HG03175 (cell line): ENCODE measurements at regions not wholly inside any gene's neighbourhood (a gene's known extent, or its start where the extent isn't known, plus 50 kb on each side); places are given as distances from the start of the nearest gene placed in this dataset.

Source experiments
- ATAC-seq: cut with Tn5 transposase; IDR thresholded peaks from one replicate; pipeline ENCODE4 v1.9.1; 2021; ENCODE audit warnings: mild to moderate bottlenecking, moderate library complexity; ENCODE audit not compliant: unreplicated experiment

- ATAC-seq = no peak
Measured at GRCh38 chr4:122555216-122555615, 65.7 kb downstream of the IL21 start.

DNA sequence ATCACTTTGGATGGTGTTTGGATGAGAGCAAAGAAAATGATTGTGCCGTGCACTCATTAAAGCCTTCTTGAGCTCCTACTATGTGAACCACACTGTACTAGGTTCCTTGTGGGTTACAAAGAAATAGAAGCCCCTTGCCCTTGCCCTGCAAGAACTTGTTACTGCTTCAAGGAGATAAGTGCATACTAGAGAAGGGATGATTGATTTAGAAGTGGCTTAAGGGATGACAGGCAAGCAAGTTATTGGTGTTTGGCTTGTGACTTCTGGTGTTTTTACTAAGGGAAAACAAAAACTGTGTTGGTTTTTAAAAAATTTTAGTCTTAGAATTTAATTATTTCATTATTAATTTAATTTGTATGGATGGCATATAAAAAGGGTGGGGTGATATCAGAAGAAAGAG is 67.4 kb downstream of the IL21 start:
- no peak for ATAC-seq

DNA sequence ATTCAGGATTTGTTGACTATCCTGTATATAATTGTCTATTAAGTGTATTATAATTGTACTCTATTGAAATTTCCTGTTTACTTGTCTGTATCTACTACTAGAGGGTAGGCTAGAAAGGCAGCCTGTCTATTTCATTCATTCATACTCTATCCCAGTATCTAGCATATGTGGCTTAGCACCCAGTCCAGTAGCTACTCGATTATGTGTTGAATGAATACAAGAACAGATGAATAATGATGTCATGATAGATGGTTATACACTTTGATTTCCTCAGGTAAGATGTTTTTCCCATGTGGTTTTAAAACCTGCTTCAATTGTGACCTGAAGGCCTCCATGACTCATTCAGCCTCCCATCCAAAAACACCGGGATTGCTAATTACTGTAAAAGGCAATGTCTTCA is 68.0 kb downstream of the IL21 start:
- ATAC-seq = no peak

DNA sequence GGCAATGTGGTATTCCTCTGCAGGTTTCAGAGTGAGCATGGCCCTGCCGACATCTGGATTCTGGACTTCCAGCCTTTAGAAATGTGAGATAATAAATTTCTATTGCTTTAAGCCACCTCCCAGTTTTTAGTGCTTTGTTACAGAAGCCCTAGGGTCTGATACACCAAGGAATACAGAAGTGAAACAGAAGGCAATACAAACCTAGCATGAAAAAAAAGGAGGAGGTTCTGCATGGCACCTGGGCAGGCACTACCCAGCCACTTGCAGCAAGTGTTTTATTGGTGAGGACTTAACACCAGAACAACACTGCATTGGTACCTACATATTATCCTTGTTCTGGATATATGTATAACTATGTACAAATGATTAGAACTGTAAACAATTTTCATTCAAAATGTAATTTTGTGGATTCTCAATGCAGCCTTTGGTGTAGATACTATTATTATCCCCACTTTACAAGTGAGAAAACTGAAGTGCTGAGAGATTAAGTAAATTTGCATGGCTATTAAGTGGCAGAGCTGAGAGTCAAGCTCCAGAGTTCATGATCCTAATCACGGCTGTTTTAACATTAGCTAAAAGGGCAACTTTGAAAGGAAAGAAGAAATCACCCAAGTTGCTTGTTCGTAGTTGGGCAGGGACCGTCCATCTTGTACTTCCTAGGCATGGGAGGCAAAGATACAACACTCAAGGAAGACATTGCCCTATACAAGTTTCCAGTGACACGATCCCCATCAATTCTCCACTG is 71.8 kb downstream of the IL21 start:
- peak; percentile 45 for ATAC-seq

- no peak for ATAC-seq
Measured at GRCh38 chr4:122548452-122548851, 72.4 kb downstream of the IL21 start.

DNA sequence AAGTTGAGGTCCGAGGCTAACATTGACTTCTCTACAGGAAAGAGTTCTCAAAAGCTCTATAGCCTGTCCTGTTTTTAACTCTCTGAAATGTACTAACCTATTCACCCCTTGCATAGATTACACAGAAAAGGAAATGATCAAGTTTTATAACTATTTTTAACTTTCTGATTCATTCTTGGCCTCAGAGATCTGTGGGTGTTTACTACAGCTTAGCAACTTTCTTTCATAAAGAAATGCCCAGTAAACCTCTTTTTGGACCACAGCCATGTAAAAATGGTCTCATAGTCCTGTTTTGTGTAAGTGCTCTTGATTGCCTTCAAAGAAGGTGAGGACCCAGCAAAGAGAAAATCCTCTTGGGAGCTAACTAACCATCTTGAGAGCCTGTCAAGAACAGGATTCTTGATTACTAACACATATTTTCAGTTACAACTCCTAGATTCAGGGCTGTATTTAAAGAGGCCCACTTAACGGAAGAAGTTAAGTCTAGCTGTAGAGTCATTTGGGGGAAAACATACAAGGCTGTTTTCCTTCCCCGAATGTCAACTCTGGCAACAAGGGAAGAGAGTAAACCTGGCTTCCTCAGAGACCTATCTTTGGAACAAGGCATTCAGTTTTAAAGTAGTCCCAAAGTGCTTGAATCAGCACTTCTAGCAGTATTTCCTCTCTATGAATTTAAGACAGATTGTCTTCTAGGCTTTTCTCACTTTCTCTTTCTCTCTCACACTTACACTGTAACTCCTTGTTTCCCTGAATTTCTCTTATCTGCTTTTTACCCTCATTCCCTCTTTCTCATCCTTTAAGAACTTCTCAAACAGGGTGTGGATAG is 78.2 kb downstream of the IL21 start:
- peak; percentile 90 for ATAC-seq

- peak; percentile 27 for ATAC-seq
Measured at GRCh38 chr4:122541996-122542395, 78.9 kb downstream of the IL21 start.

DNA sequence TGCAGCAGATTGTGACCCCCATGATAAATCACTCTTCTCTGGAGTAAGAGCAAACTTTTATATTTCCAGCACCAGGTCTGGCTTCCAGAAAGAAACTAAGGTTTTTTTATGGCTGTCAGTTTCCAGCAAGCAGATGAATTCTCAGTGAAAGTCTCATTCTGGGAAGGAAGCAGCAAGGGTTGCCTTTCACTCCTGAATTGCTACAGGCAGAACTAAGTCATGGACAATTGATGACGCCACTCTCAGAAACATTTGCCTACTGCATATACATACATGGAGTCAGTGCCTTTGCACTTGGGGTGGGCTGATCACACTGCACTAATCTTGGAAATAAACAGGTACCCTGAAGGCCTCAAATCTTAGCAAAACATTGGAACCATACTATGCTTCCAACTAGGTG is 80.0 kb downstream of the IL21 start:
- no peak for ATAC-seq

- ATAC-seq = no peak
Measured at GRCh38 chr4:122539861-122540465, 80.9 kb downstream of the IL21 start.

- ATAC-seq = no peak
Measured at GRCh38 chr4:122537388-122538135, 81.0 kb upstream of the IL2 start.

DNA sequence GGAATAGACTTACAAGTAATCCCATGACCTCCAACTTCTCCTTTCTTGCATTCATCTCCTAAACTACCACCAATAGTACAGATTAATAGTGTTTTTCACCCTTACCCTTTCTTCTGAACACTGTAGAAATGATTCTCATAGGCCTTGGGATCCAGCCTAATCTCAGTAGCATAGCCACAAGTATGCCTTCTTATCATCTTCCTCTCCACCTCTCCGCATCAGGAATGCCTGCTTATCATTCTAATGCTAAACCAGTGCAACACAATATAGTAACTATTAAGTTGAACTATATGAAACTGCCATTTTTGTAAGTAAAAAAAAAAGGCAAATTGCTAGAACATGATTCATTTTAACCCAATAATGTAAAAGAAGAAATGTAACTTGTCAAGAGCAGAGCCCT is 79.5 kb upstream of the IL2 start:
- no peak for ATAC-seq

DNA sequence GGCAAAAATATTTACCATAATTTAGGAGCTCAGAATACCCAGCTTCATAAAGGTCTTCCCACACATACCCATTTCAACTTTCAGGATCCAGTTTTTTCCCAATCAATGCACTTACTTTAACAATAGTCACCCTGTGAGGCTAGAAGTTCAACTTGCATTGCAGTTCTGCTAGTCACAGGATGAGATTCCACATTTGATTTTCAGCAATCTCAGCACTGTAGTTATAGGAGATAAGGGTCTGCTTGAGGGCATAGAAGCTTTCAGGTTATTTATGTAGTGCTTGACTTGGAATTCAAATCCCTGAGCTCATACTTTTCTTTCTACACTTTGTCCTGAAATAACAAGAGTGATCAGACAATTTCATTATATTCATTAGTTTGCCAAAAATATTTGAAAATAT is 78.3 kb upstream of the IL2 start:
- no peak for ATAC-seq

DNA sequence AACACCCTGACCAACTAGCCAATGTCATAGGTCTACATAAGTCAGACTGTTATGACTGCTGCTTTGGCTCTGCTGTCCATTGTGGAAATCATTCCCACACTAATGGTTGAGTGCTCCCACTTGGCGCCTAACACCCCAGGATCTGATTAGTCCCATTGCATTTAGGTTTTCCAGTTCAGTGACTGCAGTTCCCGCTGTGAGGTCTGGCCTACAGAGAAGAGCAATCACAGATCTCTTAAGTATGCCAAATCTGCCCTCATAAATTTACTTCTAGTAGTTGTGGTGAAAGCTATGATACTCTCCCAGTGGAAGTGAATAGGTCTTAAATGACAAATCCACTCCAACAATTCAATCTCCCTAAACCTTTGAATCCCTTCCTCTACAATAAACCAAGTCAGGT is 77.3 kb upstream of the IL2 start:
- ATAC-seq = no peak

GRCh38 chr4:122532766-122533165 is 76.2 kb upstream of the IL2 start:
- ATAC-seq = no peak

DNA sequence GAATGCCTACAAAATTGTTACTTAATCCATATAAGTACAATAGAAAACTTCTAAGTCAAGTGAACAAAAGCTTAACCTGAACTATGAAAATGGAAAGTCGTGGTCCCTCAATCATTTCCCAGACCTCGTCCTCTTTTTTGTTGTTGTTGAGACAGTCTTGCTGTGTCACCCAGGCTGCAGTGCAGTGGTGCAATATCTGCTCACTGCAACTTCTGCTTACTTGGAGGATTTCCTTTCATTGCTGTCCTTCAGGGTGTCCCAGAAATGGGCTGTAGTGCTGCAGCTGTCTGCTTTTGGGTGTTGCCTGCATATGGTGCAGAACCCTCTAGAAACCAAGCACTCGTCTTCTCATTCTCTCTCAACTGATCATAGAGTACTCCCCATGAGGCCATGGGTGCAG is 75.0 kb upstream of the IL2 start:
- no peak for ATAC-seq

DNA sequence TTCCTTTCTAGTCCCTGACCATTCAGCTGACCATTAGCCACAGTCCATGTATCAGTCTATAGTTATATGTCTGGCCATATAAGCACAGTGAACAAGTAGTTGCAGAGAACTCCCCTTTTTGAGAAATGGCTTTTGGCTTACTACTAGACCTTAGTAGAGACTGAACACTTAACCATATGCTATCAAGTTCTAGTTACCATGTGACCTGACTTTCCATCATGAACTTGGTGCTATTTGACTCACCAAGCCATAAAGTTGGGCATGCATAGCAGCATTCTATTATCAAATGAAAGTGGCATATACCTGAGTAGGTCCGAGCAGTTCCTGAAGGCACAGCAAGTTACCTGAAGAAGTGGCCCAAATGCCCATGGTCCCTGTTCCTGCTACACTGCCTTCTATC is 74.5 kb upstream of the IL2 start:
- no peak for ATAC-seq

GRCh38 chr4:122528879-122529278 is 72.4 kb upstream of the IL2 start:
- ATAC-seq = no peak

- ATAC-seq = no peak
Measured at GRCh38 chr4:122525865-122526264, 69.3 kb upstream of the IL2 start.

GRCh38 chr4:122524176-122524575 is 67.7 kb upstream of the IL2 start:
- no peak for ATAC-seq

DNA sequence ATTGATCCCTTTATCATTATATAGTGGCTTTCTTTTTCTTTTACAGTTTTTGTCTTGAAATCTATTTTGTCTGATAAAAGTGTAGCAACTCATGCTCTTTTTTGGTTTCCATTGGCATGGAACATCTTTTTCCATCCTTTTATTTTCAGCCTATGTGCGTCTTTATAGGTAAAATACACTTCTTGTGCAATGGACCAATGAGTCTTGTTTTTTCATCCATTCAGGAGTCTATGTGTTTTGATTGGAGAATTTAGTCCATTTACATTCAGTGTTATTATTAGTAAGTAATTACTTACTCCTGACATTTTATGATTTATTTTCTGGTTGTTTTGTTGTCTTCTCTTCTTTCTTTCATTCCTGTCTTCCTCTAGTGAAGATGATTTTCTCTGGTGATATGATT is 66.4 kb upstream of the IL2 start:
- ATAC-seq = no peak

DNA sequence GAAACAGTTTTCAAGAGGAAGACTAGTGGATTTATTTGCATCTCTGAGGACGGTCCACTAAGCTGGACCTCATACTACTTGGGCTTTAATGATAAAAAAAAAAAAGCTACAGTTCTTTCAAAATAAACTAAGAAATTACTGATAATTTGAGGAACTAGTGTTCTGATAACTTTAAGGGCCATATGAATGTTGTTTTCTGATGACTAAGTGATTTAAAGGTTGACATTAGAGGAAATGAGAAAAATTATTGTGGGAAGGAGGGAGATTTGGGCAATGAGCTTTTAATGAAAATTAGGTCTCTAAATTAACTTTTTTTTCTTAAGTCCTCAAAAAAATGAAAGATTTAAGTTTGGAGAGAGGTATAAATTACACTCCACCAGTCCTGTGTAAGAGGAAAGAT is 60.8 kb upstream of the IL2 start:
- ATAC-seq = no peak
